IPS-18a (cell line): ENCODE measurements at regions not wholly inside any gene's neighbourhood (a gene's known extent, or its start where the extent isn't known, plus 50 kb on each side); places are given as distances from the start of the nearest gene placed in this dataset.
"Not testable (repeated sequence)": the region's sequence is repeated elsewhere in the genome, so short reads cannot be mapped to it uniquely, and the experiment has no call there.

Experiments used
- H3K27ac ChIP-seq: one replicate; pipeline ENCODE4 v1.5.1; 2013; ENCODE audit warnings: low read length
- H3K27me3 ChIP-seq: one replicate; pipeline ENCODE4 v1.6.1; 2013; ENCODE audit warnings: mild to moderate bottlenecking, low read length; ENCODE audit not compliant: control insufficient read depth, insufficient read depth
- H3K36me3 ChIP-seq: one replicate; pipeline ENCODE4 v1.6.1; 2013; ENCODE audit warnings: low read depth, low read length; ENCODE audit not compliant: control insufficient read depth
- H3K4me1 ChIP-seq: one replicate; pipeline ENCODE4 v1.6.1; 2013; ENCODE audit warnings: low read depth, low read length; ENCODE audit not compliant: control insufficient read depth
- H3K4me3 ChIP-seq: one replicate; pipeline ENCODE4 v1.5.1; 2013; ENCODE audit warnings: low read length
- H3K9ac ChIP-seq: one replicate; pipeline ENCODE4 v1.6.1; 2013; ENCODE audit warnings: mild to moderate bottlenecking, low read length, moderate library complexity
- H3K9me3 ChIP-seq: one replicate; pipeline ENCODE4 v1.6.1; 2013; ENCODE audit warnings: low read depth, low read length; ENCODE audit not compliant: control insufficient read depth

DNA sequence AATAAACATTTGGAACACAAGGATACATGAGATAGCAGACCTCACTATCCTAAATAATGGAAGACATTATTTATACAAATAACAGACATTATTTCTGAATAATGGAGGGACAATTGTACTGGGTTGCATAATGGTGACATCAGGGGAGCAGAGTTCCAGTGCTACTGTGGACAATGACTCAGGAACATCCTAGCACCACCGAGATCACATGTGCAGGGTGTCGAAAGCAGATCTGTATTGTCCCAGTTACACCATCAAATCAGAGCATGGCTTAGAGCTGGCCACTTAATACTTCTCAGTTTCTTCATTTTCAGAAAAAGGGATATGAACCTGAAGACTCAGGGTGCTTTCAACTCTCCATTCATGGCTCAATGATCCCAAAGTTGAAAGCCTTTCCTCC lies 249.1 kb upstream of the RBMS1 start:
- Histone ChIP-seq H3K27ac (no peak overlapping the region), H3K4me1 (no peaks in the 10 kb centered on the region), H3K9me3 (no peaks in the 10 kb centered on the region), H3K36me3 (no peaks in the 10 kb centered on the region), H3K4me3 (no peak overlapping the region), H3K9ac (no peak overlapping the region), H3K27me3 (no peaks in the 10 kb centered on the region)

DNA sequence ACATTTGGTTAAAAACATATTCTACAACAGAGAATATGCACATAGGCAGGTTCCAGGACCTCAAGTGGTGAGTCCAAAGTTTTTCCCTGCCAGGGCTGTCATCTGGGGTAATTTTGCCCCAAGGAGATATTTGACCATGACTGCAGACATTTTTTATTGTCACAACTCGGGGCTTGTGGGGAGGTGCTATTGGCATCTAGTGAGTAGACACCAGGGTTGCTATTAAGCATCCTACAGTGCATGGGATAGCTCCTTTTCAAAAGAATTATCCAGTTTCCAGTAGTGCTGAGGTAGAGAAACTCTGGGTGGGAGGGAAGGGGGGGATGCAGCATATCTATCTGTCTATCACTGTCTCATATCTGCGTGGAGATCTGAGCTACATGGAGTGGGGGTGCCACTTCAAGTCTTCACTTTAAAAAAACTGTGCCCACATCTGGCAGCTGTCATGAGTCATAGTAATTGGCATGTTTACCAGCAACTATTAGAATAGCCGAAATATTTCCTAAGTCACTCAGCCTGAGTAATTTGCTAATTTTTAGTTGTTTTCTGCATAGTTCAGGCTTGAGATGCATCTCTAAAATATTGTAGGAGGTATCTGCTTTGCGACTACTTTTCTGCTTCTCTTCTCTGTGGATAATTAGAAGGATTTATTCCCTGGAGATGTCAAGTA lies 254.0 kb upstream of the RBMS1 start:
- H3K4me1 ChIP-seq, result peaks cover 4% of the 10 kb centered on the region
- no peak overlapping the region for H3K9ac ChIP-seq

DNA sequence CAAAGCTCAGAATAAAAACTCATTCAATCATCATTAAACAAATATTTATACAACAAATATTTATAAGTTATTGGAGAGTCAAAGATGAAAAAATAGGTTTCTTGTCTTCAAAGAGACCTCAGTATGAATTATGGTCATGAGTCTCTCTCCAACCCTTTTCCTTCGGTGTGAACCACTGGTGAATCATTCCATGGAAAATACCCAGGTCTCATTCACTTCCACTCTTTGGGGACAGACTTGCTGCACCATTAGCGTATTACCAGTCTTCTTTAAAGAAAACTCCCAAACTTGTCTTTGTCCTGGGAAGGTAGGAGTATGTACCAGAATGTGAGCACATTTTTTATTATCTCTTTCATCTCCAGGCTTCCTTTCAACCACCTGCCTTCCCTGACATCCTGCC lies 257.4 kb upstream of the RBMS1 start:
- Histone ChIP-seq H3K9me3 (peaks cover 6% of the 10 kb centered on the region), H3K9ac (no peak overlapping the region), H3K4me1 (peaks cover 4% of the 10 kb centered on the region), H3K4me3 (no peak overlapping the region), H3K27ac (no peak overlapping the region), H3K27me3 (no peaks in the 10 kb centered on the region), H3K36me3 (no peaks in the 10 kb centered on the region)

More for the DNA sequence above, 254.0 kb upstream of the RBMS1 start:
- no peaks in the 10 kb centered on the region for H3K36me3 ChIP-seq
- no peaks in the 10 kb centered on the region for H3K27me3 ChIP-seq
- H3K9me3 ChIP-seq, result no peaks in the 10 kb centered on the region
- H3K4me3 ChIP-seq, result no peak overlapping the region
- H3K27ac ChIP-seq, result no peak overlapping the region

DNA sequence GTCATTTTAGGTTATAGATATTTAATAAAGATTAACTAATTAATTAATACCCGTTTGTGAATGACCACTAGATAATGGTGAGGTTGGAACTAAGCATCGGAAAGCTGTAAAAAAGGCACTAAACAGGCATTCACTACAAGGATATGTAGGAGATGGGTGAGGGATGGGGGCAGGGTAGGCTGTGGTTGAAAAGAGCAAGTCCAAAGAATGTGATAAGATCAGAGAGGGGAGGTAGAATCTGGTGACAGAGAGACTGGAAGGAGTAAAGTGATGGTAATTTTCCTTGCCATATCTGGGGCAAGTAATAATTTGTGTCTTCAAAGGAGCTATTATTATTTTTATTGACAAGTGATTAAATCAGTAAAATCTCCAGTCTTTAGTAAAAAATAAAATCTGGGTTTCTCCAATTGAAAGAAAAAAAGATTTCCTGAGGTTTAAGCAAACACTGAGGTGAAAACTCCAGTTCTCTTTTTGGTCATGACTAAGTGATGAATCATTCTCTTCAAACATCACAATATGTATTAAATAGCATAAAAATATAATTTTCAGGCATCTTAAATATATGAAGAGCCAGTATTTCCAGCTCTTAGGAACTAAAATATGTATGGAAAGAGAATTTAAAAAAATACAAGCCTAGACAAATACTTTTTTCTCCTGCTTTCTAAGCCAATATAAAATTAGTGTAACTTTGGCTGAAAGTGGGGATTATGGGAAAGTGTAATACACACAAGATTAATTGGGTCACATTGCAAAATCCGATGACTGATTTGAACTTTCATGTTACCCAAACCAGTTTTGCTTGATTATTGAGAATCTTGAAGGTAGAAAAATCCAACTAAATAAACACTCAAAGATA lies 259.1 kb upstream of the RBMS1 start:
- Histone ChIP-seq H3K9me3 (peaks cover 6% of the 10 kb centered on the region), H3K4me3 (no peak overlapping the region), H3K27ac (no peak overlapping the region), H3K36me3 (no peaks in the 10 kb centered on the region), H3K9ac (no peak overlapping the region), H3K4me1 (peaks cover 4% of the 10 kb centered on the region), H3K27me3 (no peaks in the 10 kb centered on the region)

DNA sequence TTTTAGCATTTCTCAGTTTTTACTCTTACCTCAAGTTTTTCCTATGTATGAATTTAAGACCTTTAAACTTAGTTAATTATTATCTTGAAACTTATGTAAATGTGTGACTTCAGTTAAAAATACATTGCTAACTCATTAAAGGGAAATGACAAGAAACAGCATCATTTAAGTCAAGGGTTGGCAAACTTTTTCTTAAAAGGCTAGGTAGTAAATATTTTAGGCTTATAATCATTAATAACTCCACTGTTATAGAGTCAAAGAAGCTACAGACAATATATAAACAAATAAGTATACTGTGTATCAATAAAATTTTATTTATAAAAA lies 259.7 kb upstream of the RBMS1 start:
- Histone ChIP-seq H3K9me3 (peaks cover 6% of the 10 kb centered on the region), H3K4me3 (no peak overlapping the region), H3K27me3 (no peaks in the 10 kb centered on the region)

DNA sequence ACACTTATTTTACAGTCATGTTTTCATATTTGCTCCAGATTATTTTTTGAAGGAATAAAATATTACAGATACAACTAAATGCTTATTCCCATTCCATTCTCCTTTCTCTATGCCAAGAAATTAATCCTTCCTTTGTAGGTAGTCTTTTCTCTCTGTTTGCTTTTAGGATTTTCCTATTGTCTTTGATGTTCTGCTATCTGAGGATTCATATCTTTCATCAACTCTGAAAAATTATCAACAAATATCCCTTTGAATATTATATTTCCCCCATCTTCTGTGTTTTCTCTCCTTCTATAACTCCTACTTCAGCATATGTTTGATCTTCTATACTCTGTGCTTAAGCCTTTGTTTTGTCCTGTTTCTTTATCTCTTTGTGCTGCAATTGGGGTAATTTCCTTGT lies 260.4 kb upstream of the RBMS1 start:
- Histone ChIP-seq H3K9ac (no peak overlapping the region), H3K4me1 (peaks cover 4% of the 10 kb centered on the region), H3K9me3 (peaks cover 6% of the 10 kb centered on the region), H3K36me3 (no peaks in the 10 kb centered on the region), H3K27me3 (no peaks in the 10 kb centered on the region), H3K27ac (no peak overlapping the region), H3K4me3 (no peak overlapping the region)

More for the DNA sequence above, 259.7 kb upstream of the RBMS1 start:
- peaks cover 4% of the 10 kb centered on the region for H3K4me1 ChIP-seq
- H3K27ac ChIP-seq, result no peak overlapping the region
- H3K9ac ChIP-seq, result no peak overlapping the region
- no peaks in the 10 kb centered on the region for H3K36me3 ChIP-seq

DNA sequence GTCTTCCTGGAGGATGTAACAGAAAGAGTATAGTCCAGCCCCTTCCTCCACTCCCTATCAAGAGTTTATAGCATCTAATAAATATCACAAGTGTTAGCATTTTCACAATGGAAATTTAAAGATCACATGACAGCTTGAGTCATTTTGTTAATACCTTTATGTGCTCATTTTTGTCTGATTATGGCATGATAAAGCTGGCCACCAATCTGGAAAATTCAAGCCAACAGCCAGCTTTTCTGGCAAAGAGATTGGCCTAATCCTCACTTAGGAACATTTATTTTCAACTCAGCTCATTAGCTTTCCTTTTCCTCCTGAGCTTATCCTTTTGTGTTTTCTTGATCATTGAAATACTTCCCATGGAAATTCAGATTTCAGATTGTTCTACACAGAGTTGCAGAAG lies 262.9 kb upstream of the RBMS1 start:
- H3K9me3 ChIP-seq, result peaks cover 6% of the 10 kb centered on the region

DNA sequence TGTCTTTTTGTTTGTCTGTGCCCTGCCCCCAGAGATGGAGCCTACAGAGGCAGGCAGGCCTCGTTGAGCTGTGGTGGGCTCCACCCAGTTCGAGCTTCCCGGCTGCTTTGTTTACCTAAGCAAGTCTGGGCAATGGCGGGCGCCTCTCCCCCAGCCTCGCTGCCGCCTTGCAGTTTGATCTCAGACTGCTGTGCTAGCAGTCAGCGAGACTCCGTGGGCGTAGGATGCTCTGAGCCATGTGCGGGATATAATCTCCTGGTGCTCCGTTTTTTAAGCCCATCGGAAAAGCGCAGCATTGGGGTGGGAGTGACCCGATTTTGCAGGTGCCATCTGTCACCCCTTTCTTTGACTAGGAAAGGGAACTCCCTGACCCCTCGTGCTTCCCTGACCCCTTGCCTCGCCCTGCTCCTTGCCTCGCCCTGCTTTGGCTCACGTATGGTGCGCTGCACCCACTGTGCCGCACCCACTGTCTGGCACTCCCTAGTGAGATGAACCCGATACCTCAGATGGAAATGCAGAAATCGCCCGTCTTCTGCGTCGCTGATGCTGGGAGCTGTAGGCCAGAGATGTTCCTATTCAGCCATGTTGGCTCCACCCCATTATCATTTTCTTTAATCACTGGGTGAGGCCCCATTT lies 269.0 kb upstream of the RBMS1 start:
- not testable (repeated sequence) for H3K27ac ChIP-seq, H3K4me3 ChIP-seq, H3K27me3 ChIP-seq, H3K4me1 ChIP-seq, H3K9ac ChIP-seq, H3K36me3 ChIP-seq
- peaks cover 11% of the 10 kb centered on the region for H3K9me3 ChIP-seq

More for the DNA sequence above, 262.9 kb upstream of the RBMS1 start:
- H3K36me3 ChIP-seq, result no peaks in the 10 kb centered on the region
- H3K27ac ChIP-seq, result no peak overlapping the region
- no peaks in the 10 kb centered on the region for H3K27me3 ChIP-seq
- H3K4me3 ChIP-seq, result no peak overlapping the region
- H3K9ac ChIP-seq, result no peak overlapping the region
- H3K4me1 ChIP-seq, result peaks cover 4% of the 10 kb centered on the region

DNA sequence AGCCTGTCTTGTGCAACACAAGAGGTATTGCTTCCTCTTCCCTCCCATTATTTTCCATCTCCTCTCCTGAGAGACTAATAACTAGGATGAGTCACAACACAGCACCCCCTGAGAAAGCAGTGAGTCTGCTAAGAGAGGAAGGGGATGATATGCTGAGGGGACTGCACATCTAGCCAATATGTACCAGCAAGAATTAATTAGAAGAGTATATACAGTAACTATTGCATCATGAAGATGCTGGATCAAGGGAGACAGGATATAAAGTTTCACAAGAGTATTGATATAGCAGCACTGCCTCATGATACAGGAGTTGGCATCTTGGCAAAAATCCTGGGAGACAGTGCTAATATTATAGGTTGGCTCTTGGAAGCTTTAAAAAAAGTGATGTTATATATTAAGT lies 289.9 kb upstream of the RBMS1 start:
- no peaks in the 10 kb centered on the region for H3K27me3 ChIP-seq
- H3K27ac ChIP-seq, result no peak overlapping the region
- no peaks in the 10 kb centered on the region for H3K36me3 ChIP-seq
- H3K4me1 ChIP-seq, result no peaks in the 10 kb centered on the region
- H3K9ac ChIP-seq, result no peak overlapping the region
- no peaks in the 10 kb centered on the region for H3K9me3 ChIP-seq
- H3K4me3 ChIP-seq, result no peak overlapping the region

DNA sequence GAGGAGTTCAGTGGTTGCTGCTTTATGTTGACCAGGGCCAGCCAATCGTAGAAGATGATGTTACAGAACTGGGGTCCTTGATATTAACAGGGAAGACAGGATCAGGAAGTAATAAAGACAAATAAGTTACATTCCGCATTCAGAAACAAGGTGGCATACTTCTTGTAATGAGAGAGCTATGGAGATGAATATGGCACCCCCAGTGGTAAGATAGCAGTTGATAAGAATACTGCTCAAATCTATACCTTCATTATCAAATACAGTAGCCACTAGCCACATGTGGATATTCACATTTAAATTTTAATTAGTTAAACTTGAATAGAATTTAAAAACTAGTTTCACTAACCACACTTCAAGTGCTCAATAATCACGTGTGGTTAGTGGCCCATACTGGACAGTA lies 290.4 kb upstream of the RBMS1 start:
- no peak overlapping the region for H3K4me3 ChIP-seq
- H3K9me3 ChIP-seq, result no peaks in the 10 kb centered on the region
- no peak overlapping the region for H3K9ac ChIP-seq
- H3K27me3 ChIP-seq, result no peaks in the 10 kb centered on the region
- H3K27ac ChIP-seq, result no peak overlapping the region
- no peaks in the 10 kb centered on the region for H3K36me3 ChIP-seq
- no peaks in the 10 kb centered on the region for H3K4me1 ChIP-seq

DNA sequence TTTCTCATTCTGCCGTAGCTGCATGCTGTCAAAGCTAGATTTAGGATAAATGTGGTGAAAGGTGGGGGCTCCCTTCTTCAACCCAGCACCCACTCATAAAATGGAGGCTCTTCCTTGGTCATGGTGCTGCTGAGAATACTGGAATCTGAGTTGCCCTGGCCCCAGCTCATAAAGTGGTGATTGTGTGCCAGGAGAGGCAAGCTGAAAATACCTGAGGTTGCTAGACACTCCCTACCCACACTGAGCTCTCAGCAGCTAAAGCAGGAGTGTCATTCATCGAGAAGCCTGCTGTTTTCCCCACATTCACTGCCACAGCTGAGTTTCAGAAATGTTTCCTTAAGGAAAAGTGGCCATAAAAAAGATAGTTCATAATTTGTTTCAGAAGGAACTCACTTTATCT lies 297.1 kb upstream of the RBMS1 start:
- Histone ChIP-seq H3K4me1 (no peaks in the 10 kb centered on the region), H3K4me3 (no peak overlapping the region), H3K27ac (no peak overlapping the region), H3K9me3 (no peaks in the 10 kb centered on the region), H3K9ac (no peak overlapping the region), H3K27me3 (no peaks in the 10 kb centered on the region), H3K36me3 (no peaks in the 10 kb centered on the region)
